ENCODE measurements at regions not wholly inside any gene's neighbourhood (a gene's known extent, or its start where the extent isn't known, plus 50 kb on each side); places are given as distances from the start of the nearest gene placed in this dataset.

DNA sequence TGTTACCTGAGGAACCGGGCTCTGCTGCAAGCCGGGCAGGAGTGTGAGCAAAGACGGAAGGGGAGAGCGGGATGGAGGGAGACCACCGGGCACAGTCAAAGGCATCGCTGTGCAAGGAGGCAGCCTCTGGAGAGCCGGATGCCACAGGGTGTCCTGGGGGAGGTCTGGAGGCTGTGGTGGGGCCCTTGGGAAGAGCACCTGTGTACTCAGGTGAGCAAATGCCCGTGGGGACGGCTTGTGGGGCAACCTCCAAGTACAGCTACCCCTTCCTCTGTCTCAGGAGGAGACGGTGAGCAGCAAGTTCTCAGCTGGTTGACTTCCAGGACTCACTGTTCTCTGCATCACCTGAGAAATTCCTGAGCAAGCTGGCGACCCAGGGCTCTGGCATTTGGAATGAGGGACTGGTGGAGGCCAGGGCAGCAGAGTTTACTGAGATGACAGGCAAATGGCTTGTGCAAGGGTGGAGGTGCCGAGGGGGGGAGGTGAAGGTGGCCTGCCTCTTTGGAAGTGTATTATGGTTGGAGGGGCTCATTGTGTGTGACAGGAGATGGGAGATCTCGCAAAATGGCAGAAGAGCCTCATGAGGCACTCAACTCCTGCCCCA, 345.2 kb upstream of the SHH start:
- Histone ChIP-seq H3K27ac (no peak overlapping the region), H3K4me3 (no peak overlapping the region)
- TF ChIP-seq, protein P1, sequence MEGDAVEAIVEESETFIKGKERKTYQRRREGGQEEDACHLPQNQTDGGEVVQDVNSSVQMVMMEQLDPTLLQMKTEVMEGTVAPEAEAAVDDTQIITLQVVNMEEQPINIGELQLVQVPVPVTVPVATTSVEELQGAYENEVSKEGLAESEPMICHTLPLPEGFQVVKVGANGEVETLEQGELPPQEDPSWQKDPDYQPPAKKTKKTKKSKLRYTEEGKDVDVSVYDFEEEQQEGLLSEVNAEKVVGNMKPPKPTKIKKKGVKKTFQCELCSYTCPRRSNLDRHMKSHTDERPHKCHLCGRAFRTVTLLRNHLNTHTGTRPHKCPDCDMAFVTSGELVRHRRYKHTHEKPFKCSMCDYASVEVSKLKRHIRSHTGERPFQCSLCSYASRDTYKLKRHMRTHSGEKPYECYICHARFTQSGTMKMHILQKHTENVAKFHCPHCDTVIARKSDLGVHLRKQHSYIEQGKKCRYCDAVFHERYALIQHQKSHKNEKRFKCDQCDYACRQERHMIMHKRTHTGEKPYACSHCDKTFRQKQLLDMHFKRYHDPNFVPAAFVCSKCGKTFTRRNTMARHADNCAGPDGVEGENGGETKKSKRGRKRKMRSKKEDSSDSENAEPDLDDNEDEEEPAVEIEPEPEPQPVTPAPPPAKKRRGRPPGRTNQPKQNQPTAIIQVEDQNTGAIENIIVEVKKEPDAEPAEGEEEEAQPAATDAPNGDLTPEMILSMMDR (IDR thresholded peaks at IDR 0.05): no peak
- DNase-seq (ENCODE audit: low spot score): peak; percentile 46

DNA sequence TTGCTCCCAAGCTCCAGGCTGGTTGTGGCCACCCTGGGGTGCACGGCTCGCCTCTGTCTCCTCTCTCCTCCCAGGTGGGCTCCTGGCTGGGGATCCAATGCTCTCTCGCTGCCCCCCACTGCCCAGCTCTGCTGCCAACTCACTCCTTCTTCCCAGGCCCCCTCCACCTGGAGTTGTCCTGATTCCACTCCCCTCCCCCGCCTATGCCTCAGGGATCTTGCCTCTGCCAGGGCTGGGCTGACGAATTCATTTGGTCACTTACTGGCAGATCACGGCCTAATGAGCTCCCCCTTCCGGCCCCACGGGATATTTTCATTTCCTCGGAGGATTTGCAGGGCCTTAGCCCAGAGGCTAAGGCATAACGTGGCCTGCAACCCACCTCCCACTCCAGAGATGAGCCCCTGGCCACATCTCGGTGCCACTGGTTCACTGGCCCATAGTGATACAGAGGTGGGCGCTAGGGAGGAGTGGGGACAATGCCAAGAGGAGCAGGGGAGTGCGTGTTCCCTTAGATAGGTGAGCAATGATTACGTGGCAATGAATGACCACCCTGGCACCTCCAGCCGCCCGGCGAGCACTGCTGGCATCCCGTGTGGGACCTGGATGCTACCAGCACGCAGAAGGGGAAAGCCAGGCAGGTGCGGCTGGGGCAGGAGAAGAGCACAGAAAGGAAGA, 344.6 kb upstream of the SHH start:
- DNase-seq (ENCODE audit: low spot score): peak; percentile 58
- no peak overlapping the region for H3K4me3 ChIP-seq
- TF ChIP-seq, protein P1 (IDR thresholded peaks at IDR 0.05): no peak
- no peak overlapping the region for H3K27ac ChIP-seq

DNA sequence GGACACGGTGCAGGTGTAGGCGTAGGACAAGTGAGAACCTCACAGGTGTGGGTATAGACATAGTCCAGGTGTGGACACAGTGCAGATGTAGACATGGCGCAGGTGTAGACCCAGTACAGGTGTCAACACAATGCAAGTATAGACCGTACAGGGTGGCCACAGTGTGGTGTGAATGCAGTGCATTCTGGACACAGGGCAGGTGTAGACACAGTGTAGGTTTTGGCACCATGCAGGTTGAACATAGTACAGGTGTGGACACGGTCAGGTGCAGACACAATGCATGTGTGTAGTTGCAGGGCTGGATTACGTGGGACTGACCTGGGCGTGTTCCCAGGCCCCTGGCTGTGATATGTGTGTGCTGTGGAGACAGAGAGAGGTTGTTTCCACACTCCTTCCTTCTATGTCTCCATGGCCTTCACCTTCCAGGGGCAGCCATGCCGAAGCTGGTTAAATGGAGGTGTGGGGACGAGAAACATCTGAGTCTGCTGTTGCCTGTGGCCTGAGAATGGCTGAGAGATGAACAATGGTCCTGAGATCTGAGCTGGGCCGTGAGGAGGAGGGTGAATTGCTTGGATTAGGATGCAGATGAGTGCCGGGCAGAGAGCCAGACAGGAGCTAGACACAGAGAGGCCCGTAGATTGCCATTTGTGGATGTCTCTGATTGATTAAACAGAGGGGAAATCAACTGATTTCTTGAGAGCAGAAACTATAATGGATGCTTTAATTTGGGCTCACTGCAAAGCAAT, 343.9 kb upstream of the SHH start:
- Histone ChIP-seq H3K4me3 (no peak overlapping the region), H3K27ac (no peak overlapping the region)
- TF ChIP-seq, protein P1 (IDR thresholded peaks at IDR 0.05): no peak
- no peak for DNase-seq (ENCODE audit: low spot score)

DNA sequence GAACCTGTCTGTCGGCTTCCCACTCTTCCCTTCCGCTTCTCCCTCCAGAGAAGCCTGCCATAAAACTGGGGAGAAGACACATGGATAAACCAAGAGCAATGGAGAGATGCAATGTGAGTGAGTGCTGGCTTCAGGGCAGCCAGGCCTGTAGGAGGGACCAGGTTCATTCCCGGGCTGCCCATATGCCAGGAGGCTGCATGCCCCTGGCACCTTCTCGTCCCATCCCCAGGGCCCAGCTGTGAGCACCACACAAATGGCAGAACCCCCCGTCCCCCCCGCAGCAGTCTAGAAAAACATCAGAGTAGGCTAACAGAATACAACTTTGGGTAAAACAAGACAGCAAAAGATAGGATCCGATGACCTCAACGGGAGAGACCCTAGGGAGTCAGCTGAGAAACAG, 341.3 kb upstream of the SHH start:
- TF ChIP-seq, protein P1 (IDR thresholded peaks at IDR 0.05): no peak
- Histone ChIP-seq H3K4me3 (no peak overlapping the region), H3K27ac (no peak overlapping the region)
- peak; percentile 54 for DNase-seq (ENCODE audit: low spot score)

DNA sequence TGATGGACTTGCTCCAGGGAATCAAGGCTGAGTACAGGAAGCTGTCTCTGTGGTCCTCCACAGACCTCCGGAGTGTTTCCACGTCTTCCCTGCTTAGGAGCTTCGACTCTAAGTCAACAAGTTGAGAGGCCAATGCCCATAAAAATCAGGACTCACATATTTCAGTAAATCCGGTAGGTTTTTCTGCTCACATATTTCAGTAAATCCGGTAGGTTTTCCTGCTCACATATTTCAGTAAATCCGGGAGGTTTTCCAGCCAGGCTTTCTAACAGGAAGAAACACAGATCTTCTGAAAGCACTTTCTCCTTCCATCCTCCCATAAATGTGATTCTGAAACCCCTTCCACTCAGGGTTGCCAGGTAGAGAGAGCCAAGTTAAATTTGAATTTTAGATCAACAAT, 340.1 kb upstream of the SHH start:
- DNase-seq (ENCODE audit: low spot score): no peak
- no peak overlapping the region for H3K4me3 ChIP-seq
- no peak overlapping the region for H3K27ac ChIP-seq
- TF ChIP-seq, protein P1 (IDR thresholded peaks at IDR 0.05): no peak

DNA sequence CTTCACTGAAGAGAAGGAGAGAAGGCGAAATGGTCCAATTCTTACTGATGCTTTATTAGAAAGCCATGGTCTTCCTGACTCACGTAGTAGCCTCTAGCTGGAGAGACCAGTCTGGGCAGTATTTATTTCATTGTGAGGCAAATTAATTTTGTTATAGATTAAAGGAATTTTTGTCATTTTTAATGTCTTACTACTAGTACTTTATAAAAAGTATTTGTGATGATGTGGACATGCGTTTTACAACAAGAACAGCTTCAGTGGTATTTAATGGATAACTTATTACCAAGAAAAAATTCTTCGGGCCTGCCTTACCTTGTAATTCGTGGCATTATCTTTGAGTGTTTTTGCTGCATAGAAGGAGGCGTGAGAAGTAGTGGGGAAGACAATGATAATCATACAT, 339.4 kb upstream of the SHH start:
- no peak overlapping the region for H3K4me3 ChIP-seq
- H3K27ac ChIP-seq: no peak overlapping the region
- TF ChIP-seq, protein P1 (IDR thresholded peaks at IDR 0.05): no peak
- no peak for DNase-seq (ENCODE audit: low spot score)

Data from coronary artery (tissue), 2 donors.